Kidney glomerular epithelial cell (primary cell): ENCODE measurements at regions not wholly inside any gene's neighbourhood (a gene's known extent, or its start where the extent isn't known, plus 50 kb on each side); places are given as distances from the start of the nearest gene placed in this dataset.

ENCODE experiments used
- DNase-seq: peaks from one replicate; lab custom pipeline; 2025; lab: John Stamatoyannopoulos, UW

GRCh38 chr12:14279845-14280244 is 85.6 kb upstream of the ATF7IP start:
- no peak for DNase-seq

- no peak for DNase-seq
Observed at GRCh38 chr12:14280921-14281320, 84.6 kb upstream of the ATF7IP start.

GRCh38 chr12:14281539-14281938 is 83.9 kb upstream of the ATF7IP start:
- DNase-seq, result no peak

DNA sequence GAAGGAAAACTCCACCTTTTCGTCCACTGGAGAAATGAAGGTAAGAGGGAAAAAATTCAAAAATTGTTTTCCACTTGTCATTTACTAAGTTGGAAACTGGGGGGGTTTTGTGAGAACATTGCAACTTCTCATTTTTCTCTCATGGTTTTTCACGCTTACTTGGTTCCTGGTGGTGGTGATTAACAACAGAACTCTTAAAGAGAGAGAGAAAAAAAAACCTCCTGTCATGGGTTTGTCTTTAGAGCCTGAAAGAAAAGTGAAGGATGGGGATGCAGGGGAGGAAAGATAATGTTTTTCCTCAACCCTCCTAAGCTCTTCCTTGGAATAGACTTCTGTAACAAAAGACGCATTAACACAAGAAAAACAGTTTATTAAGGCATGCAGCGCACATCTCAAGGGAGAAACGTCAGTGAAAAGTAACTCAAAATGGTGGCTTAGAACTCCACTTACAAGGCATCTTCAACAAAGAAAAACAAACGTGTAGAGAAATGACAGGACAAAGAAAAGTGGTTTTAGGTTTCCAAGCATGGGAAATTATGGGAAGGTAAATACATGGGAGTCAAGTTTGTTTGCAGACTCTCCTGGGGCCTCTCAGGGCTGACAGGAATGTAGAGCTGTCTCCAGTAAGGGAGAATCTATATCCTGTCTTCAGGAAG is 81.9 kb upstream of the ATF7IP start:
- no peak for DNase-seq

- no peak for DNase-seq
Observed at GRCh38 chr12:14284184-14284722, 81.2 kb upstream of the ATF7IP start.

DNA sequence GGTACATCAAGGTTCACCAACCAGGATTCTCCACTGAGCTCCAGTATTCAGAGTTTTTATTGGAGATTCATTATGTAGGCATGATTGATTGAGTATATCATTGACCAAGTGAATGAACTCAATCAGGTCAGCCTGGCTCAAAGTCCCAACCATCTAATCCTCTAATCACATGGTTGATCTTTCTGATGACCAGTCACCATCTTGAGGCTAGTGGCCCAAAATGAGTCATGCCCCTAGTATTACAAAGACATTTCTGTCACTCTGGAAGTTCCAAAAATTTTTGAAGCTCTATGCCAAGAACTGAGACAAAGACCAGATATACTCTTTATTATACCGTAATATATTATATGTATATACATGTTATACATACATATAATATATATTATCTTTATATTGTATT is 75.9 kb upstream of the ATF7IP start:
- no peak for DNase-seq

DNA sequence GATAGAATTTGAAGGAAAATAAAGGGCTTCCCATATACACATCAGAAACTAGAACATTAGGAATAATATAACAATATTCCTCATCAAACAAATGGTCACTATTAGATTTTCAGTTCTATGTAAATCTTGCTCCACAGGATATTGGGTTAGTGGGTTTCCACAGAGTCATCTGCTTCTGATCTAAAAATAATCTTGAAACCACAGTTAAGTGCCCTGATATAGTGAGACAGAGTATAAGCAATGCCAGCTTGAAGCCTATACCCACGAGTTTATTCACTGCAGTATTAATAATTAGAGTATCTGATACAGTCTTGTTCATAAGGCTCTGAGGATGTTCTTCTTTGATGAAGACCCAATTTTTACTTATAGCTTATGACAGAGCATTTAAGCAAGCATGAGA is 74.5 kb upstream of the ATF7IP start:
- DNase-seq, result no peak

DNA sequence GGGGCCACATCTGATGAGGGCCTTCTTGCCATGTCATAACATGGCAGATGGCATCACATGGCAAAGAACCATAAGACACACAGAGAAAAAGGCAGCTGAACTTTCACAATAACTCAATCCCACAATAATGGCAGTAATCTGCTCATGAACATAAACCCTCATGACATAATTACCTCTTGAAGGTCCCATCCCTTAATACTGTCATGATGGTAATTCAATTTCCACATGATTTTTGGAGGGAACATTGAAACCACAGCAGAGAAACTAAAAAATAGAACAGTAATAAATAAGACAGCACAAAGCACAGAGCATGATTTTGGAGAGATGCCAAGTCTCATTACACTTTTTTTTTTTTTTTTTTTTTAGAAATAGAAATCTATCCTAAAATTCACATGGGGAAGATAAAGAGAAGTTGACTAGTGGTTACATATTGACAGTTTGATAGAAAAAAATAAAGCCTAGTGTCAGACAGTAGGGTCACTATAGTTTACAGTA is 61.8 kb upstream of the ATF7IP start:
- no peak for DNase-seq

GRCh38 chr12:14307004-14307403 is 58.5 kb upstream of the ATF7IP start:
- no peak for DNase-seq

DNA sequence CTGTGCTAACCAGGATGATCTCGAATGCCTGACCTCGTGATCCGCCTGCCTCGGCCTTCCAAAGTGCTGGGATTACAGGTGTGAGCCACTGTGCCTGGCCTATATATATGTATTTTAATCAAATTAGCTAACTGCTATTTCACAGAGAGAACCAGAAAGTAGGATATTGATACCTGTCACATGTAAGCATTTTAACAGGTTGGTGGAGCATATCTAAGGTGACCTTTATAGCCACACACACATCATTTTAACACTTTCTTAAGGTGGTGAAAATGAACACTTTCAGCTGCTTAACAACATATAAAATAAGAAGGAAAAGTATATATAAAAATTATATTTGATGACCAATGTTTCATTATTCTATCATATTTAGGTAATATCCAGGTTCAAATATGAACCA is 57.0 kb upstream of the ATF7IP start:
- no peak for DNase-seq

- DNase-seq, result no peak
Observed at GRCh38 chr12:14310866-14311265, 54.6 kb upstream of the ATF7IP start.

GRCh38 chr12:14313379-14314138 is 51.9 kb upstream of the ATF7IP start:
- no peak for DNase-seq

GRCh38 chr12:14314801-14315200 is 50.7 kb upstream of the ATF7IP start:
- DNase-seq, result no peak

- DNase-seq, result no peak
Observed at GRCh38 chr12:14315501-14315900, 50.0 kb upstream of the ATF7IP start.
